ENCODE measurements at regions not wholly inside any gene's neighbourhood (a gene's known extent, or its start where the extent isn't known, plus 50 kb on each side); places are given as distances from the start of the nearest gene placed in this dataset.

DNA sequence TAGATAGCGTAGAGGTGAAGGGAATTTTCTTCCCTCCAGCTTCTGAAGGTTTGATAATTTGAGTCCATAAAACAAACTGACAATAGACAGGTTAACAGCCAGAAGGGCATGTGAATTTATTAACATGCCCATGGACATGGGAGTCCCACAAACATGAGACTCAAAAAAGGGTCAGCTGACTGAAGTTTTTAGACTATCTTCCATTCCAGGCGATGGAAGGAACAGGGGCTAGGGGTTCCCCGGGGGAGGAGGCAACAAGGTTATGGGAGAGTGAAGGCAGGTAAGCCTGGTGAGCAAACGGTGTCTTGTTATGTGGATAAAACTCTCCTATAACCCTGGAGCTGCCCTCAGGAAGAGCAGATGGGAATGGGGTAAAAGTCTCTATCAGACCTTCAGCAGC lies 81.5 kb upstream of the SORBS2 start:
- DNase-seq (ENCODE audit: low spot score): no peak

- peak; percentile 51 for DNase-seq (ENCODE audit: low spot score)
Measured at GRCh38 chr4:185894481-185894880, 82.5 kb upstream of the SORBS2 start.

DNA sequence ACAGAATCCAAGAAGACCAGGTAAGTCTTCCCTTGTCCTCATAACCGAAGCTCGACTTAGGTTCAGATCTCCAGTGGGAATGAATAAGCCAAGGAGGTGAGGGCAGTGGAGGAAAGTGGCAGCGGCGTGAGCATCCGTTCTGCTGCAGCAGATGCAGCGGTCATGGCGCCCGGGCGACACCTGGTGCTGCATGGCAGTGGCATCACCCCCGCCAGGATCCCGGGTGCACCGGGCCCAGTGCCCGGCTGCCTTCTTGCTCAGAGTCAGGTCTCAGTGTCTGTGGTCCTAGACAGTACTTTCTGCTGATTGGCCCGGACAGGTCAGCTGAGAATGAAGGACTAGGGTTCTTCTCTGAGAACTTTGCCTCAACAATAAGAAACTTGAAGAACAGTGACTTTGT lies 83.4 kb upstream of the SORBS2 start:
- DNase-seq (ENCODE audit: low spot score): no peak

- no peak for DNase-seq (ENCODE audit: low spot score)
Measured at GRCh38 chr4:185895866-185896265, 83.9 kb upstream of the SORBS2 start.

- no peak for DNase-seq (ENCODE audit: low spot score)
Measured at GRCh38 chr4:185896817-185897488, 85.0 kb upstream of the SORBS2 start.

- no peak for DNase-seq (ENCODE audit: low spot score)
Measured at GRCh38 chr4:185898413-185898812, 86.4 kb upstream of the SORBS2 start.

DNA sequence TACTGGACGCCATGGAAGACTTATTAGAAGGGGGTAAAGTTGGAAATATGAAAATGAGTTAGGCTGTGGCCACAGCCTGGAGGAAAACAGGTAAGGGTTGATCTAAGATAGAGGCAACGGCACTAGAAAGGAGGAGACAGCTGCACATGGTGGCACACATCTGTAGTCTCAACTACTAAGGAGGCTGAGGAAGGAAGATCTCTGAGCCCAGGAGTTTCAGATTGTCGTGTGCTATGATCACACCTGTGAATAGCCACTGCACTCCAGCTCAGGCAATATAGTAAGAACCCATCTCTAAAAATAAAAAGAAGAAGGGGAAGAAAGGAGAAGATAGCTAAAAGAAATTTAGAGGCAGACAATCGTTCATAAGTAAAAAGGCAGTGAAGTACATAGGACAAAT lies 87.8 kb upstream of the SORBS2 start:
- no peak for DNase-seq (ENCODE audit: low spot score)

GRCh38 chr4:185902654-185903053 lies 90.7 kb upstream of the SORBS2 start:
- DNase-seq (ENCODE audit: low spot score): no peak

DNA sequence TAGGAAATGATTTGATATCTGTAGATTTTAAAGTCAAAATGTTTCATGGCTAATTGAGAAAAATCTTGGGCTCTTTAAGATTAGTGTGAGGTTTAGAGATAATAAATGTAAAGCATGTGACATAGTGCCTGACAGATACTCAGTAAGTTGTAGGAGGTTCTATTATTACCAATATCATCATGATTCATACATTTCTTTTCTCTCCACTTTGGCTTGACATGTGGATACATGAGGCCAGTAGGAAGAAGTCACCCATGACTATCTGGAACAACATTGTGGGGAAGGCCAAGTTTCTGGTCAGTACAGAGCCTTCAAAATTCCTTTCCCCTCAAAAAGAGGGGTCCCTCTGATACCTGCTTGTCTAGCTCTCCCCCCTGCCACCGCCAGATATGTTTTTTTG lies 91.2 kb upstream of the SORBS2 start:
- no peak for DNase-seq (ENCODE audit: low spot score)

DNA sequence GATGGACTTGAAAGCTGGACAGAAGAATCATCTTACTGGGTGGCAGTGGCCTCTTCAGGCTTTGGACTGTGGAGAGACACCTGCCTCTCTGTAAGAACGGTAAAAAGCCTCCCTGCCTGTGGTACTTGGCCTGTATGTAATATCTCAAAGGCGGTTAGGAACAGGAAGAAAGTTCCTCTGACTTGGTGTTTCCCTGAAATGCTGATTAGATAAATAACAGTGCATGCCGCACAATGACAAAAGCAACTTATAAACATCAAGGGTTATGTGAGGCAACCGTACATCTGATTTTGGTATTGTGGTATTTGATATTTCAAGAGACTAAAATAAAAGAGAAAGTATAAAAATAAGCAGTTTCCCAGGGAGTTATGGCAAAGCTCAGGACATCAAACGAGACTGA lies 92.4 kb upstream of the SORBS2 start:
- DNase-seq (ENCODE audit: low spot score): no peak

DNA sequence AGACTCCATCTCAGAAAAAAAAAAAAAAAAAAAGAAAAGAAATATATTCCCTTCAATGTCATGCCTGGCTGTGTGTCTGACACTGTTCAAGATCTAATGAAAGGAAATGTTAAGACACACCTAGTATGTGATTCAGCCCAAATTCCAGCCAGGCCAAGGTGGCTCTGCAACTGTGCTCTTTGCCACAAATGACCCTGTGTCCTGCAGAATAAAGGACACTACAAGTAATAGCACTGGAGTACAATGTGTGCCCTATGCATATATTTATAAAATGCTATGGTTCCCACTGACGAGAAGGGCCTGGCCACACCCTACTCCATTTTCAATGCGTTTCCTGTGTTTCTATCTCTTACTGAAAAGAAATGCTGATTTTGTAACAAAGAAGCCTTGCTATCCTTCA lies 98.0 kb upstream of the SORBS2 start:
- no peak for DNase-seq (ENCODE audit: low spot score)

GRCh38 chr4:185911556-185912064 lies 99.6 kb upstream of the SORBS2 start:
- DNase-seq (ENCODE audit: low spot score): peak; percentile 88

DNA sequence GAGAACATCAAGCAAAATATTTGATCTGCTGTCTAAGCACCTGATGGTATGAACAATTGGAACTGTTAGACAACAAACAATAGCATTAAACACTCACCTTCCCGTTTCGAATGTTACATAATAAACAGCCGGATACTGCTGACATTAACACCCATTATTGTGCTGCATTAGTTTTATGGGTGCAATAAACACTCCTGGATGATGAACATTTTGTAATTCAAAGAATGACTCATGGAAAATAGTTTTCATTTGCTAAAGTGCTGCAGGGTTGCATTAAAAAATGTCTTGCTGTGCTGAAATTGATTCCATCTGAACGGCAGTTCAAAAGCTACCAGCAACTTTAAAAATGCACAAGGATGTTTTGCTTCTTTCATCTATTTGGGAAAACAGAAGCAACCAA lies 100.8 kb upstream of the SORBS2 start:
- DNase-seq (ENCODE audit: low spot score): no peak

DNA sequence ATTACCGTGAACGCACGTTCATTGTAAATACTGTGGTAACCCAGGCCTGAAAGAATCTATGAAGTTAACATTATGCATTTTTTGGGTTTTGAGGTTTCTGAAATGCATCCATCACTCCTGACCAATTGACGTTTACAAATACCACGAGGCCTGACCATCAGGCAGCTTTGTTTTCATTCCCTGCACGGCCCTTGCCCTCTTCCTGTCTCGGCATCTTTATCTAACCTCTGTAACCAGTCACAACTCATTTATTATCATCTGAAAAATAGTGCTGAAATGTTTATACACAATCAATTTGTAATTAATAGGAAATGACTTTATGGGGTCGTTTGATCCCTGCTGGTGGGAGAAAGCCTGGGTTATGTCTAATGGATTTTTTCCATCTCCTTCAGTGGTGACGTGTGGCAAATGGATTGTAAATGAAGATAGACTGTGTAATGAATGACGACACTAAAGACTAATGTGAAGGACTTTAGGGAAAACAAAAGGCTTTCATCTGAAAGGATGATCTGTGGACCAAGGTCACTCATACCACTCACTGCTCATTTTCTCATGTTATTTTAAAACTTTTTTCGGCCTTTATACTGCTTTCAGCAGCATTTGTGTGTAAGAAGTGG lies 102.7 kb upstream of the SORBS2 start:
- DNase-seq (ENCODE audit: low spot score): peak; percentile 60

GRCh38 chr4:185915271-185915670 lies 103.3 kb upstream of the SORBS2 start:
- no peak for DNase-seq (ENCODE audit: low spot score)

DNA sequence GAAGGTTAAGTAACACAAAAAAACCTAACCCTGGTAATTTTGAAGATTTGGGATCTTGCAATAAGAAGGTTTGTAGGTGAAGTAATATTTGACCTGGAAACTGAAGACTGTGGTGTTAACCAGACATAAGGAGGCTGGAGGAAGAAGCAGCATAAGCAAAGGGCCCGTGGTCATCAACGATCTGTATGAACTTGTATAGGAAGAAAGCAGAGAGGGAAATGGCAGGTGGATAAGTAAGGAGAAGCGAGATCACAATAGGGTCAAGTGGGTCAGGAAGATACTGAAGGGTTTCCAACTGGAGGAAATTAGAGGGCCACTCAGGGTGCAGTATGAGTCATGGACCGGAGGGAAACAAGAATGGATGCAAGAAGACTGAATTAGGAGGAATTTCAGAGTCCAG lies 103.8 kb upstream of the SORBS2 start:
- no peak for DNase-seq (ENCODE audit: low spot score)

- no peak for DNase-seq (ENCODE audit: low spot score)
Measured at GRCh38 chr4:185916231-185916630, 104.2 kb upstream of the SORBS2 start.

- no peak for DNase-seq (ENCODE audit: low spot score)
Measured at GRCh38 chr4:185916683-185917082, 104.7 kb upstream of the SORBS2 start.

DNA sequence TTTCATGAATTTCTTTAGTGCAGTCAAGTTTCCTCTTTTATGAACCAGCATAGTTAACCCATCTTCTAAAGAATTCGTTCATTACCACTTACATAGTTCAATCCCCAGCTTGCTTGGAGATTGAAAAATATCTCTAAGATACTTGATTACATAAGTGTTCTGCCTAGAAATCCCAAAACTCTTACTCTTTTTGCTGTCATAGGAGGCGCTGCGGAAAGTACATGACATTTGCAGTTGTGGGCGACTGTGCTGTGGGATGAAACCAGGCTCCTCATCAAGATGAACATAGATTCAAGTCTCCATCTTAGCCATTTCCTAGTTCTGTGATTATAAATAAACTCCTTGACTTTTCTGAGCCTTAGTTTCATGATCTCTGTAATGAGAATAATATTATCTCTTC lies 107.1 kb upstream of the SORBS2 start:
- DNase-seq (ENCODE audit: low spot score): no peak

- no peak for DNase-seq (ENCODE audit: low spot score)
Measured at GRCh38 chr4:185920171-185920570, 108.2 kb upstream of the SORBS2 start.

GRCh38 chr4:185920691-185921260 lies 108.8 kb upstream of the SORBS2 start:
- DNase-seq (ENCODE audit: low spot score): peak; percentile 37

DNA sequence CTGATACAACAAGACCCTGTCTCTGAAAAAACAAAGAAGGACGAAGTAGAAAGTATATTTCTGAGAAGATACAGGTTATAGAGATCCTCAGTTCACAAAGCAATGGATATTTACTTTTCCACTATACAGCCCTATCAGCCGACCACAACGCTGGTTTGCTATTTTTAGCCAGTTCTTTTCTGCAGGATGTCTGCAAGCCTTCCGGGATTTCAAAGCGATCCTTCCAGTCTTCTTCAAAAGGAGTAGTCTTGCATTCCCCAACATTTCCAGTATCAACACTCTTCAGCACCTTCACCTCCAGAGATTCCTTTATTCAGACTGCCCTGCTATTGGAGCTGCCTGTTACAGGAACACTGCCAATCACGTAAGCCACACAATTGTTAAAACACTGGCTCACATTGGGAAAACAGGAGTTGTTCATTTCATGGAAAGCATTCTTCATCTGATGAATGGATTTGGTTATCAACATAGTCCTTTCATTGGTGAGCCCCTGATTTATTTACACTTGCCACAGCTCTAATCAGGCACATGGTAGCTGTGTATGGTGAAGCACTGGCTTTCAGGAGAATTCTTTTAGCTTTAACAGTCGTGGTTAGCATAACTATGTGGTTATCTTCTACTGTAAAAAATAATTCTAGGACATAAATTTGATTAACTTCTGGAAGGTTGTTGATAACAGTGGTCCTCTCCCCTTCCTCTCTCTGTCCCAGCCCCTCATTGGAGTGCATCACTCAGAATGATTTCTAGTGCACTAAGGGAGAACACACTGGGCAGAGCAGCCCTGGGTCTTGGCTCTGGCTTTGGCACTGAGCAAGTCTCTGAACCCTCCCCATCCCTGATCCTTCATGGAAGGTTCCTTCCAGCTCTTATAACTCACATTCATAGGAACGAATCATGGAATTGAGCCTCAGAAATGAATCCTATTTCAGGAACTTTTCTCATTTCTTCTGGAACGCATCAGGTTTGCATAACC lies 109.9 kb upstream of the SORBS2 start:
- no peak for DNase-seq (ENCODE audit: low spot score)

All from SK-N-DZ (cell line).